ENCODE measurements at regions not wholly inside any gene's neighbourhood (a gene's known extent, or its start where the extent isn't known, plus 50 kb on each side); places are given as distances from the start of the nearest gene placed in this dataset.

DNA sequence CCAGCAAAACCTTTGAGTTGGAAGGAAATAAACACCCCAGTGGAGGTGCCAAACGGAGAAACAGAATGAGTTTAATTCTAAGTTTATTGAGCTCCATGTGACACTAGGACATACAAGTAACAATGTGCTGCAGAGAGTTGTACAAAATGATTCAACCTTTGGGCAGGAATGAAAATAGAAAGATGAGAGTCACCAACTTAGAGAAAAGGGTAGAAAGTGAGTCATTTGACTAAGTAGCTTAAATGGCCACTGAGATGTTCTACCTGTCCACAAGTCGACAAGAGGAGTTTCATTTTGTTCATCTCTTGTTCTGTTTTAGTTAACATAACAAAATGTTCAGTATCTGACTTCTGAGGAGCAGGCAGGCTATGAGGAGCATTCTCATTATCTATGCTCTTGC lies 284.7 kb downstream of the NR2F1-AS1 start:
- no peak overlapping the region for H3K27ac ChIP-seq (replicated peaks)
- H3K4me3 ChIP-seq (replicated peaks; ENCODE audit: insufficient read depth, low read length): no peak overlapping the region
- no peak for DNase-seq (ENCODE audit: low read depth in 1 of 2, low spot score in 1 of 2)
- no peaks in the 10 kb centered on the region for H3K27me3 ChIP-seq (ENCODE audit: insufficient read depth, poor library complexity, severe bottlenecking)
- TF ChIP-seq, protein P1, sequence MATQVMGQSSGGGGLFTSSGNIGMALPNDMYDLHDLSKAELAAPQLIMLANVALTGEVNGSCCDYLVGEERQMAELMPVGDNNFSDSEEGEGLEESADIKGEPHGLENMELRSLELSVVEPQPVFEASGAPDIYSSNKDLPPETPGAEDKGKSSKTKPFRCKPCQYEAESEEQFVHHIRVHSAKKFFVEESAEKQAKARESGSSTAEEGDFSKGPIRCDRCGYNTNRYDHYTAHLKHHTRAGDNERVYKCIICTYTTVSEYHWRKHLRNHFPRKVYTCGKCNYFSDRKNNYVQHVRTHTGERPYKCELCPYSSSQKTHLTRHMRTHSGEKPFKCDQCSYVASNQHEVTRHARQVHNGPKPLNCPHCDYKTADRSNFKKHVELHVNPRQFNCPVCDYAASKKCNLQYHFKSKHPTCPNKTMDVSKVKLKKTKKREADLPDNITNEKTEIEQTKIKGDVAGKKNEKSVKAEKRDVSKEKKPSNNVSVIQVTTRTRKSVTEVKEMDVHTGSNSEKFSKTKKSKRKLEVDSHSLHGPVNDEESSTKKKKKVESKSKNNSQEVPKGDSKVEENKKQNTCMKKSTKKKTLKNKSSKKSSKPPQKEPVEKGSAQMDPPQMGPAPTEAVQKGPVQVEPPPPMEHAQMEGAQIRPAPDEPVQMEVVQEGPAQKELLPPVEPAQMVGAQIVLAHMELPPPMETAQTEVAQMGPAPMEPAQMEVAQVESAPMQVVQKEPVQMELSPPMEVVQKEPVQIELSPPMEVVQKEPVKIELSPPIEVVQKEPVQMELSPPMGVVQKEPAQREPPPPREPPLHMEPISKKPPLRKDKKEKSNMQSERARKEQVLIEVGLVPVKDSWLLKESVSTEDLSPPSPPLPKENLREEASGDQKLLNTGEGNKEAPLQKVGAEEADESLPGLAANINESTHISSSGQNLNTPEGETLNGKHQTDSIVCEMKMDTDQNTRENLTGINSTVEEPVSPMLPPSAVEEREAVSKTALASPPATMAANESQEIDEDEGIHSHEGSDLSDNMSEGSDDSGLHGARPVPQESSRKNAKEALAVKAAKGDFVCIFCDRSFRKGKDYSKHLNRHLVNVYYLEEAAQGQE (IDR thresholded peaks at IDR 0.05; ENCODE audit: insufficient replicate concordance, low read depth): no peak

DNA sequence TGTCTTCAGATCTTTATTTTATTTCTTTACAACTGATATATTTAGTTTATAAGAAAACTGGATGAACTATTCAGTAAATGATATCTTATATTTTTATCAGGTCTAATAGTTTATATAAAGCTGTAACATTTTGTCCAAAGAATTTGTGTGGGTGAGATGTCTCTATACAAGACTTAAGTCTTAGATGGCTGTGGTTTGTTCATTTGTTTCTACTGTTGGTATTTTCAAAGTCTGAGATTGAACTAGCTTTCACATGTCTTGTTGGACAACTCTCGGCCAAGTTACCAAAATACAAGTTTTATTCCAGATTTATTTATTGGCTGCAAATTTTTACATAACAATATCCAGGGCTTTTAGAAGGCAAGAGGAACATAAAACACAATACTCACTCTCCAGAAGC lies 286.0 kb downstream of the NR2F1-AS1 start:
- Histone ChIP-seq H3K4me3 (replicated peaks; ENCODE audit: insufficient read depth, low read length) (no peak overlapping the region), H3K27me3 (ENCODE audit: insufficient read depth, poor library complexity, severe bottlenecking) (no peaks in the 10 kb centered on the region), H3K27ac (replicated peaks) (no peak overlapping the region)
- TF ChIP-seq, protein P1 (IDR thresholded peaks at IDR 0.05; ENCODE audit: insufficient replicate concordance, low read depth): no peak
- TF ChIP-seq, protein P2, sequence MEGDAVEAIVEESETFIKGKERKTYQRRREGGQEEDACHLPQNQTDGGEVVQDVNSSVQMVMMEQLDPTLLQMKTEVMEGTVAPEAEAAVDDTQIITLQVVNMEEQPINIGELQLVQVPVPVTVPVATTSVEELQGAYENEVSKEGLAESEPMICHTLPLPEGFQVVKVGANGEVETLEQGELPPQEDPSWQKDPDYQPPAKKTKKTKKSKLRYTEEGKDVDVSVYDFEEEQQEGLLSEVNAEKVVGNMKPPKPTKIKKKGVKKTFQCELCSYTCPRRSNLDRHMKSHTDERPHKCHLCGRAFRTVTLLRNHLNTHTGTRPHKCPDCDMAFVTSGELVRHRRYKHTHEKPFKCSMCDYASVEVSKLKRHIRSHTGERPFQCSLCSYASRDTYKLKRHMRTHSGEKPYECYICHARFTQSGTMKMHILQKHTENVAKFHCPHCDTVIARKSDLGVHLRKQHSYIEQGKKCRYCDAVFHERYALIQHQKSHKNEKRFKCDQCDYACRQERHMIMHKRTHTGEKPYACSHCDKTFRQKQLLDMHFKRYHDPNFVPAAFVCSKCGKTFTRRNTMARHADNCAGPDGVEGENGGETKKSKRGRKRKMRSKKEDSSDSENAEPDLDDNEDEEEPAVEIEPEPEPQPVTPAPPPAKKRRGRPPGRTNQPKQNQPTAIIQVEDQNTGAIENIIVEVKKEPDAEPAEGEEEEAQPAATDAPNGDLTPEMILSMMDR (IDR thresholded peaks at IDR 0.05; ENCODE audit: insufficient read depth, low read length): no peak
- TF ChIP-seq POLR2AphosphoS5 (IDR thresholded peaks at IDR 0.05; ENCODE audit: low read depth) (no peak), SPI1 (IDR thresholded peaks at IDR 0.05; ENCODE audit: borderline replicate concordance, low read depth) (no peak)
- no peak for DNase-seq (ENCODE audit: low read depth in 1 of 2, low spot score in 1 of 2)

DNA sequence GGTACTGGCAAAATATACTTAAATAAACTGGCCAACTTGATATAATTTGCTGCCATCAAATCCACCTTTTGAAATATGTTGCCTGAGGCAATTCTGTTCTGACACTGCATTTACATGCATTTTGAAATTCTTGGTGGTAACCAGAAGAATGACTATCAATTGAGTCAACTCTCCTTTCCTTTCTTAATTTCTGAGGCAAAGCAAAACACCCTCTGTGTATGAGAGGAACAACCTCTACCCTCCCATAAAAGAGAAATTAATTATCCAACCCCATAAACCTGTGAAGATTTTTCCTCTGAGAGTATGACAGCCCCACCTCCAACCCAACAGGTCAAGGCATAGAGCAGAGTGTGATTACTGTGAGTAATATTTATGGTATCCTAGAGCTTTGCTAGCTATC lies 286.8 kb downstream of the NR2F1-AS1 start:
- TF ChIP-seq, protein P2 (IDR thresholded peaks at IDR 0.05; ENCODE audit: insufficient read depth, low read length): no peak
- TF ChIP-seq SPI1 (IDR thresholded peaks at IDR 0.05; ENCODE audit: borderline replicate concordance, low read depth): no peak
- no peak for TF ChIP-seq GABPA (IDR thresholded peaks at IDR 0.05; ENCODE audit: low read depth)
- TF ChIP-seq, protein P1 (IDR thresholded peaks at IDR 0.05; ENCODE audit: insufficient replicate concordance, low read depth): no peak
- no peak for TF ChIP-seq POLR2AphosphoS5 (IDR thresholded peaks at IDR 0.05; ENCODE audit: low read depth)
- H3K27me3 ChIP-seq (ENCODE audit: insufficient read depth, poor library complexity, severe bottlenecking): no peaks in the 10 kb centered on the region

DNA sequence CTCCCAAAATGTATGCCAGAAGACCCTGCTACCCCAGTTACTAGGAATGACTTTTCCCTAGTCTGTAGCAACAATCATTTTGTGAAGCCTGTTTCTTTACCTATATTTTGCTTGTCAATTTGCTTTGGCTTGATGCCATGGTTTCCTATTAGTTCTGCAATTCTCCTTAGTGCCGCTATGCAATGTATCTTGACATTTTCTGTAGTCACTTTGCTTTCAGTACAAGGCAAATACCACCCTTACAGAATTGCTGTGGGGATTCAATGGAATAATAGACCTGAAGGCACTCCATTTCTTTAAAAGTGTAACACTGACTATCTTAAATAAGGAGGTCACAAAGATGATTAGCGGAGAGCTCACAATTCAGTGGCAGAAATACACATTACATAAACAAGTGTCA lies 291.1 kb downstream of the NR2F1-AS1 start:
- TF ChIP-seq GABPA (IDR thresholded peaks at IDR 0.05; ENCODE audit: low read depth) (no peak), SPI1 (IDR thresholded peaks at IDR 0.05; ENCODE audit: borderline replicate concordance, low read depth) (no peak), POLR2AphosphoS5 (IDR thresholded peaks at IDR 0.05; ENCODE audit: low read depth) (no peak)
- TF ChIP-seq, protein P1 (IDR thresholded peaks at IDR 0.05; ENCODE audit: insufficient replicate concordance, low read depth): no peak
- TF ChIP-seq, protein P2 (IDR thresholded peaks at IDR 0.05; ENCODE audit: insufficient read depth, low read length): no peak
- no peak overlapping the region for H3K4me3 ChIP-seq (replicated peaks; ENCODE audit: insufficient read depth, low read length)
- H3K27ac ChIP-seq (replicated peaks): no peak overlapping the region
- no peak for DNase-seq (ENCODE audit: low read depth in 1 of 2, low spot score in 1 of 2)
- H3K27me3 ChIP-seq (ENCODE audit: insufficient read depth, poor library complexity, severe bottlenecking): no peaks in the 10 kb centered on the region

More for the DNA sequence above, 286.8 kb downstream of the NR2F1-AS1 start:
- no peak for DNase-seq (ENCODE audit: low read depth in 1 of 2, low spot score in 1 of 2)
- no peak overlapping the region for H3K27ac ChIP-seq (replicated peaks)
- no peak overlapping the region for H3K4me3 ChIP-seq (replicated peaks; ENCODE audit: insufficient read depth, low read length)

All from HL-60 (cell line).